K562 (cell line): ENCODE measurements at regions not wholly inside any gene's neighbourhood (a gene's known extent, or its start where the extent isn't known, plus 50 kb on each side); places are given as distances from the start of the nearest gene placed in this dataset.

Experiments used
- ATAC-seq: fragments of 200-7000 bp; cut with Tn5 transposase; 3 replicates; pipeline ENCODE4 v1.9.1; 2020; ENCODE audit warnings: moderate library complexity
- BruUV-seq: library from RNA; stranded (reverse); fragments of 400-500 nt; replicated peaks from 2 replicates; lab custom pipeline; 2021; lab: Mats Ljungman, UMichigan
- CTCF ChIA-PET: fragments of 300-600 bp; formaldehyde crosslinking; extraction: SDS; loops from one replicate; lab custom pipeline; 2021; ENCODE audit warnings: low intra/inter-chr PET ratio; lab: Yijun Ruan, JAX
- POLR2A ChIA-PET: fragments of 300-600, 350-650 bp; sonication (Branson Sonifier 250); formaldehyde crosslinking; extraction: SDS; loops from one replicate; lab custom pipeline; 2021; ENCODE audit warnings: antibody characterized with exemption, inconsistent platforms; lab: Yijun Ruan, JAX
- DNase-seq, 4 experiments: peaks; one replicate each; pipeline versions ENCODE4 v3.0.0 to v3.0.0-alpha.2; 2011 to 2018; ENCODE audit warnings: low spot score in 3 of 4, mixed read lengths in 3 of 4; ENCODE audit errors: extremely low read depth in 1 of 4
- FAIRE-seq: peaks from 2 replicates; lab custom pipeline; 2011; peaks lifted over from hg19 to GRCh38; lab: Jason Lieb, UNC
- H2AFZ ChIP-seq: 2 replicates; pipeline ENCODE4 v1.6.0; 2011; ENCODE audit warnings: low read depth, low read length, control low read depth, inconsistent platforms
- H3K27ac ChIP-seq: fragments of 200-600 bp; 3 replicates; pipeline ENCODE4 v1.8.0; 2011; ENCODE audit warnings: low read depth, mild to moderate bottlenecking, control low read depth, inconsistent platforms, low read length, moderate library complexity, mixed read lengths; ENCODE audit errors: extremely low read depth
- H3K27me3 ChIP-seq, 2 experiments: fragments of 300-600 bp in 1 of 2; 2 replicates in 1 of 2; 3 replicates in 1 of 2; pipeline versions ENCODE4 v1.6.0 to v1.8.0; 2011; ENCODE audit warnings: inconsistent platforms in 2 of 2, low read length in 2 of 2, mild to moderate bottlenecking in 1 of 2, mixed read lengths in 1 of 2, moderate library complexity in 1 of 2; ENCODE audit not compliant: control insufficient read depth in 2 of 2, insufficient read depth in 2 of 2
- H3K36me3 ChIP-seq: fragments of 300-600 bp; 3 replicates; pipeline ENCODE4 v1.8.0; 2011; ENCODE audit warnings: mild to moderate bottlenecking, low read length, inconsistent platforms; ENCODE audit not compliant: control insufficient read depth, insufficient read depth
- H3K4me1 ChIP-seq, 2 experiments: fragments of 200-600 bp in 1 of 2; replicated peaks in 1 of 2; 2 replicates in 1 of 2; 3 replicates in 1 of 2; pipeline versions ENCODE4 v1.5.1 to v1.8.0; 2011; ENCODE audit warnings: inconsistent platforms in 2 of 2, low read length in 2 of 2, mild to moderate bottlenecking in 1 of 2, mixed read lengths in 1 of 2, moderate library complexity in 1 of 2; ENCODE audit not compliant: control insufficient read depth in 2 of 2, insufficient read depth in 2 of 2
- H3K4me2 ChIP-seq: 2 replicates; pipeline ENCODE4 v1.6.1; 2011; ENCODE audit warnings: low read length, control low read depth, inconsistent platforms, mixed read lengths; ENCODE audit not compliant: insufficient read depth
- H3K4me3 ChIP-seq: fragments of 200-600 bp; sonication (generic), shearing (Covaris generic); 2 replicates; pipeline ENCODE4 v1.5.1; 2016; ENCODE audit warnings: control low read depth, inconsistent platforms
- H3K79me2 ChIP-seq: fragments of 200-600 bp; 3 replicates; pipeline ENCODE4 v1.8.0; 2011; ENCODE audit warnings: low read length, inconsistent platforms; ENCODE audit not compliant: control insufficient read depth, insufficient read depth
- H3K9ac ChIP-seq, 2 experiments: 2 replicates each; pipeline versions ENCODE4 v1.6.0 to v1.6.1; 2011; ENCODE audit warnings: low read depth in 2 of 2, low read length in 2 of 2, control low read depth in 1 of 2, inconsistent platforms in 1 of 2, mild to moderate bottlenecking in 1 of 2, mixed read lengths in 1 of 2; ENCODE audit not compliant: insufficient read depth in 1 of 2
- H3K9me1 ChIP-seq: one replicate; pipeline ENCODE4 v1.6.0; 2011; ENCODE audit warnings: inconsistent platforms, mild to moderate bottlenecking, low read length, moderate library complexity; ENCODE audit not compliant: control insufficient read depth, insufficient read depth
- H3K9me3 ChIP-seq: replicated peaks from 2 replicates; pipeline ENCODE4 v1.5.1; 2011; ENCODE audit warnings: low read depth, low read length, inconsistent platforms; ENCODE audit not compliant: control insufficient read depth, insufficient read depth
- H4K20me1 ChIP-seq: replicated peaks from 2 replicates; pipeline ENCODE4 v1.6.1; 2011; ENCODE audit warnings: low read length, inconsistent platforms, mixed read lengths; ENCODE audit not compliant: control insufficient read depth, insufficient read depth
- DNMT1 ChIP-seq: fragments of 450-650 bp; IDR thresholded peaks from 2 replicates; pipeline ENCODE4 v1.6.1; 2016; ENCODE audit warnings: antibody characterized with exemption, mild to moderate bottlenecking
- E4F1 ChIP-seq: fragments of 250-450 bp; sonication (Bioruptor Pico); IDR thresholded peaks from 2 replicates; pipeline ENCODE4 v1.5.0; 2021; ENCODE audit warnings: mild to moderate bottlenecking, borderline replicate concordance
- KDM2B ChIP-seq: fragments of 250-450 bp; sonication (Bioruptor Pico); IDR thresholded peaks from 2 replicates; pipeline ENCODE4 v1.8.0; 2021; ENCODE audit warnings: mild to moderate bottlenecking, moderate library complexity
- MAFG ChIP-seq: fragments of 450-650 bp; conservative IDR thresholded peaks from 2 replicates; pipeline ENCODE4 v1.6.1; 2016; ENCODE audit warnings: missing genetic modification characterization, missing compliant biosample characterization
- POU5F1 ChIP-seq: fragments of 150-350 bp; IDR thresholded peaks from 2 replicates; pipeline ENCODE4 v1.6.1; 2014; ENCODE audit warnings: borderline replicate concordance, low read length, low read depth, mild to moderate bottlenecking; ENCODE audit not compliant: partially characterized antibody
- PURB ChIP-seq: sonication (generic); formaldehyde crosslinking; IDR thresholded peaks from 2 replicates; pipeline ENCODE4 v1.9.0; 2021; ENCODE audit warnings: low read depth, mild to moderate bottlenecking, missing genetic modification reagents
- RFX5 ChIP-seq: IDR thresholded peaks from 2 replicates; pipeline ENCODE4 v1.6.1; 2011; ENCODE audit warnings: low read depth, mild to moderate bottlenecking, improper control_type of control experiment, low read length
- SAP30 ChIP-seq: fragments of 200-600 bp; sonication (generic); IDR thresholded peaks from 2 replicates; pipeline ENCODE4 v1.6.1; 2012; ENCODE audit warnings: borderline replicate concordance, low read depth, mild to moderate bottlenecking, moderate library complexity, low read length, control low read depth, inconsistent platforms; ENCODE audit not compliant: insufficient read depth, poor library complexity, severe bottlenecking
- SMAD1 ChIP-seq: fragments of 150-350 bp; IDR thresholded peaks from 2 replicates; pipeline ENCODE4 v1.6.1; 2014; ENCODE audit warnings: low read length, low read depth; ENCODE audit not compliant: partially characterized antibody
- SREBF2 ChIP-seq: sonication (generic); formaldehyde crosslinking; IDR thresholded peaks from 2 replicates; pipeline ENCODE4 v1.4.0; 2020; ENCODE audit warnings: mild to moderate bottlenecking, missing genetic modification reagents
- TCF7 ChIP-seq: sonication (generic); IDR thresholded peaks from 2 replicates; pipeline ENCODE4 v1.6.1; 2016; ENCODE audit warnings: antibody characterized with exemption, borderline replicate concordance
- TRIM24 ChIP-seq, 2 experiments: fragments of 450-650 bp; IDR thresholded peaks; 2 replicates each; pipeline ENCODE4 v1.6.1; 2016
- ZMIZ1 ChIP-seq, 2 experiments: fragments of 150-350 bp in 1 of 2; IDR thresholded peaks; 2 replicates each; pipeline ENCODE4 v1.6.1; 2012 to 2016; ENCODE audit warnings: low read depth in 2 of 2, low read length in 2 of 2, mild to moderate bottlenecking in 1 of 2, moderate library complexity in 1 of 2
- ZNF347 ChIP-seq: fragments of 450-650 bp; formaldehyde crosslinking; IDR thresholded peaks from 2 replicates; pipeline ENCODE4 v1.4.0; 2020; ENCODE audit warnings: low read depth, mild to moderate bottlenecking, moderate library complexity
- ZNF436 ChIP-seq: fragments of 250-450, 450-650 bp; sonication (Bioruptor Pico); formaldehyde crosslinking; IDR thresholded peaks from 2 replicates; pipeline ENCODE4 v1.7.0; 2020; ENCODE audit warnings: mild to moderate bottlenecking
- ZNF444 ChIP-seq: fragments of 250-450 bp; sonication (Bioruptor Pico); IDR thresholded peaks from 2 replicates; pipeline ENCODE4 v1.4.0; 2020; ENCODE audit warnings: mild to moderate bottlenecking, moderate library complexity
- ZNF551 ChIP-seq: fragments of 250-450 bp; sonication (Bioruptor Pico); IDR thresholded peaks from 2 replicates; pipeline ENCODE4 v1.5.0; 2021; ENCODE audit warnings: mild to moderate bottlenecking, moderate library complexity
- WGBS: fragments of 100-300 bp; shearing (Covaris generic); methylation state at CpG from one replicate; pipeline ENCODE4 v1.1.6; 2016; ENCODE audit warnings: low coverage, mixed read lengths; ENCODE audit not compliant: insufficient coverage; ENCODE audit errors: missing lambda C conversion rate; 5-methylcytosine and 5-hydroxymethylcytosine counted together
- in situ Hi-C: fragments of 300-500 bp; cut with MboI; formaldehyde crosslinking; loops from 4 replicates; pipeline ENCODE4 v1.15.0; 2018; ENCODE audit warnings: inconsistent platforms, mixed read lengths
- intact Hi-C: fragments of 100-400 bp; cut with micrococcal nuclease; formaldehyde crosslinking; loops from 2 replicates; pipeline ENCODE4 v1.14.2; 2022

- TF ChIP-seq ZMIZ1 (IDR thresholded peaks at IDR 0.05; ENCODE audit: low read depth in 2 of 2, low read length in 2 of 2) (no peak), TCF7 (no peak), KDM2B (CRISPR knock-in tag) (no peak), ZNF436 (no peak), RFX5 (no peak), E4F1 (CRISPR knock-in tag) (no peak), TRIM24 (IDR thresholded peaks at IDR 0.05) (no peak), MAFG (tag) (no peak), SREBF2 (CRISPR knock-in tag) (no peak), DNMT1 (no peak), ZNF347 (no peak), POU5F1 (no peak), ZNF551 (CRISPR knock-in tag) (no peak), ZNF444 (CRISPR knock-in tag) (no peak), SMAD1 (no peak), PURB (CRISPR knock-in tag) (no peak), SAP30 (no peak)
- Histone ChIP-seq H3K27me3 (peaks cover 6 to 40% of the 10 kb centered on the region in 2 experiments; a peak in 4 of 5 replicates), H4K20me1 (no peaks in the 10 kb centered on the region; the same call in 1 of the 2 replicates), H3K9ac (no peak overlapping the region), H3K4me1 (no peaks in the 10 kb centered on the region; a peak in 1 of 5 replicates), H2AFZ (no peak overlapping the region), H3K4me2 (no peak overlapping the region), H3K36me3 (no peaks in the 10 kb centered on the region), H3K79me2 (no peaks in the 10 kb centered on the region), H3K9me1 (no peaks in the 10 kb centered on the region), H3K27ac (no peak overlapping the region), H3K9me3 (no peaks in the 10 kb centered on the region), H3K4me3 (no peak overlapping the region)
- FAIRE-seq: no peak
- 1% methylated on average over 6 of the region's 6 CpGs for WGBS
- no peak for DNase-seq
- intact Hi-C loops: no loop called here
- no peak for ATAC-seq
- in situ Hi-C loops: no loop called here
- CTCF ChIA-PET: no interaction called here
- POLR2A ChIA-PET: no interaction called here
- no TSS peak for BruUV-seq
Observed at GRCh38 chr17:34865716-34866115, 95.5 kb downstream of the CCT6B start.
